H9 (cell line): ENCODE measurements at regions not wholly inside any gene's neighbourhood (a gene's known extent, or its start where the extent isn't known, plus 50 kb on each side); places are given as distances from the start of the nearest gene placed in this dataset.

Source experiments
- DNase-seq: peaks from one replicate; pipeline ENCODE4 v3.0.0-alpha.2; 2017
- H2AFZ ChIP-seq: one replicate; pipeline ENCODE4 v1.6.1; 2013; ENCODE audit warnings: mild to moderate bottlenecking, low read length, control low read depth, moderate library complexity
- H2AK5ac ChIP-seq: 2 replicates; pipeline ENCODE4 v1.6.1; 2013; ENCODE audit warnings: low read length, control low read depth, mixed read lengths; ENCODE audit not compliant: insufficient read length
- H2BK120ac ChIP-seq: one replicate; pipeline ENCODE4 v1.6.1; 2013; ENCODE audit warnings: low read depth, mild to moderate bottlenecking, low read length, control low read depth, inconsistent platforms; ENCODE audit not compliant: poor library complexity, severe bottlenecking
- H2BK12ac ChIP-seq: 2 replicates; pipeline ENCODE4 v1.6.1; 2013; ENCODE audit warnings: low read length, control low read depth, mixed read lengths, low read depth; ENCODE audit not compliant: insufficient read length
- H2BK15ac ChIP-seq: 2 replicates; pipeline ENCODE4 v1.6.1; 2013; ENCODE audit warnings: low read depth, low read length, control low read depth
- H2BK20ac ChIP-seq: one replicate; pipeline ENCODE4 v1.6.1; 2013; ENCODE audit warnings: low read depth, mild to moderate bottlenecking, low read length, control low read depth, inconsistent platforms; ENCODE audit not compliant: poor library complexity, severe bottlenecking
- H2BK5ac ChIP-seq: 2 replicates; pipeline ENCODE4 v1.6.1; 2013; ENCODE audit warnings: low read length, control low read depth, mixed read lengths; ENCODE audit not compliant: insufficient read length
- H3K14ac ChIP-seq: 2 replicates; pipeline ENCODE4 v1.6.1; 2013; ENCODE audit warnings: low read length, control low read depth; ENCODE audit not compliant: insufficient read depth
- H3K18ac ChIP-seq: 2 replicates; pipeline ENCODE4 v1.6.1; 2013; ENCODE audit warnings: low read depth, mild to moderate bottlenecking, mixed read lengths, low read length, control low read depth; ENCODE audit not compliant: insufficient read length
- H3K23ac ChIP-seq: 2 replicates; pipeline ENCODE4 v1.6.1; 2013; ENCODE audit warnings: low read length, control low read depth, mixed read lengths, low read depth; ENCODE audit not compliant: insufficient read length
- H3K23me2 ChIP-seq: 2 replicates; pipeline ENCODE4 v1.6.1; 2013; ENCODE audit warnings: low read depth, mild to moderate bottlenecking, mixed read lengths, low read length, control low read depth; ENCODE audit not compliant: insufficient read length, poor library complexity, severe bottlenecking
- H3K27ac ChIP-seq: 2 replicates; pipeline ENCODE4 v1.5.1; 2013; ENCODE audit warnings: low read length, control low read depth, mixed read lengths, low read depth; ENCODE audit not compliant: insufficient read length
- H3K27me3 ChIP-seq: 2 replicates; pipeline ENCODE4 v1.6.1; 2013; ENCODE audit warnings: low read length, control low read depth, inconsistent platforms; ENCODE audit not compliant: insufficient read depth
- H3K4ac ChIP-seq: 2 replicates; pipeline ENCODE4 v1.6.1; 2013; ENCODE audit warnings: low read depth, mild to moderate bottlenecking, control low read depth, inconsistent platforms, low read length, moderate library complexity
- H3K4me1 ChIP-seq: 2 replicates; pipeline ENCODE4 v1.6.1; 2013; ENCODE audit warnings: low read length, control low read depth, inconsistent platforms; ENCODE audit not compliant: insufficient read depth
- H3K4me2 ChIP-seq: 2 replicates; pipeline ENCODE4 v1.6.1; 2013; ENCODE audit warnings: low read length, control low read depth, mixed read lengths; ENCODE audit not compliant: insufficient read length, insufficient read depth
- H3K56ac ChIP-seq: 2 replicates; pipeline ENCODE4 v1.6.1; 2013; ENCODE audit warnings: low read depth, mild to moderate bottlenecking, mixed read lengths, low read length, control low read depth; ENCODE audit not compliant: insufficient read length
- H3K79me1 ChIP-seq: 2 replicates; pipeline ENCODE4 v1.6.1; 2013; ENCODE audit warnings: low read depth, mild to moderate bottlenecking, moderate library complexity, low read length, control low read depth, inconsistent platforms; ENCODE audit not compliant: insufficient read depth, poor library complexity, severe bottlenecking
- H3K79me2 ChIP-seq: 2 replicates; pipeline ENCODE4 v1.6.1; 2013; ENCODE audit warnings: low read length, control low read depth, inconsistent platforms; ENCODE audit not compliant: insufficient read depth
- H3K9ac ChIP-seq: 2 replicates; pipeline ENCODE4 v1.6.1; 2013; ENCODE audit warnings: low read length, control low read depth, mixed read lengths; ENCODE audit not compliant: insufficient read length; ENCODE audit errors: extremely low read depth
- H3K9me3 ChIP-seq: one replicate; pipeline ENCODE4 v1.6.1; 2013; ENCODE audit warnings: low read depth, low read length, inconsistent platforms; ENCODE audit not compliant: control insufficient read depth
- H3T11ph ChIP-seq: one replicate; pipeline ENCODE4 v1.6.1; 2013; ENCODE audit warnings: mild to moderate bottlenecking, low read length, control low read depth, inconsistent platforms
- H4K20me1 ChIP-seq: one replicate; pipeline ENCODE4 v1.6.1; 2013; ENCODE audit not compliant: control insufficient read depth, insufficient read length, insufficient read depth
- H4K5ac ChIP-seq: 2 replicates; pipeline ENCODE4 v1.6.1; 2013; ENCODE audit warnings: low read depth, mild to moderate bottlenecking, mixed read lengths, low read length, control low read depth; ENCODE audit not compliant: insufficient read length
- H4K8ac ChIP-seq: replicated peaks from 2 replicates; pipeline ENCODE4 v1.6.1; 2013; ENCODE audit warnings: low read length, control low read depth, mixed read lengths, low read depth; ENCODE audit not compliant: insufficient read length
- H4K91ac ChIP-seq: 2 replicates; pipeline ENCODE4 v1.6.1; 2013; ENCODE audit warnings: low read depth, mild to moderate bottlenecking, moderate library complexity, mixed read lengths, low read length, control low read depth; ENCODE audit not compliant: insufficient read length
- H3K27ac Mint-ChIP-seq, 3 experiments: 2 replicates in 2 of 3; 3 replicates in 1 of 3; pipeline ENCODE4 v1.8.0; 2020 to 2021; ENCODE audit warnings: mixed read lengths in 3 of 3, mild to moderate bottlenecking in 1 of 3, moderate library complexity in 1 of 3
- H3K27me3 Mint-ChIP-seq: 2 replicates; pipeline ENCODE4 v1.8.0; 2021; ENCODE audit warnings: low read depth, mild to moderate bottlenecking, moderate library complexity, mixed read lengths
- H3K36me3 Mint-ChIP-seq, 3 experiments: 2 replicates in 2 of 3; 3 replicates in 1 of 3; pipeline ENCODE4 v1.8.0; 2020 to 2021; ENCODE audit warnings: low read depth in 3 of 3, mixed read lengths in 3 of 3; ENCODE audit not compliant: insufficient read depth in 1 of 3
- H3K4me1 Mint-ChIP-seq, 2 experiments: 2 replicates each; pipeline ENCODE4 v1.8.0; 2020; ENCODE audit warnings: mixed read lengths in 2 of 2
- H3K4me3 Mint-ChIP-seq, 2 experiments: 2 replicates in 1 of 2; 3 replicates in 1 of 2; pipeline ENCODE4 v1.8.0; 2020 to 2021; ENCODE audit warnings: mild to moderate bottlenecking in 2 of 2, mixed read lengths in 2 of 2, moderate library complexity in 1 of 2
- H3K9me3 Mint-ChIP-seq, 2 experiments: 2 replicates in 1 of 2; 3 replicates in 1 of 2; pipeline ENCODE4 v1.8.0; 2020; ENCODE audit warnings: mild to moderate bottlenecking in 2 of 2, mixed read lengths in 2 of 2, moderate library complexity in 1 of 2
- WGBS: extraction: QIAGEN DNeasy Blood & Tissue Kit; methylation state at CpG from one replicate; pipeline ENCODE4 v1.1.7; 2013; ENCODE audit warnings: missing lambda C conversion rate, low lambda C conversion rate, mixed read lengths; ENCODE audit not compliant: insufficient read length; ENCODE audit errors: extremely low coverage; 5-methylcytosine and 5-hydroxymethylcytosine counted together
- TF ChIP-seq, protein P1 (sequence below): fragments of 200-600 bp; sonication (generic); conservative IDR thresholded peaks from 3 replicates; pipeline ENCODE4 v1.8.0; 2021; ENCODE audit warnings: antibody characterized with exemption, mild to moderate bottlenecking

DNA sequence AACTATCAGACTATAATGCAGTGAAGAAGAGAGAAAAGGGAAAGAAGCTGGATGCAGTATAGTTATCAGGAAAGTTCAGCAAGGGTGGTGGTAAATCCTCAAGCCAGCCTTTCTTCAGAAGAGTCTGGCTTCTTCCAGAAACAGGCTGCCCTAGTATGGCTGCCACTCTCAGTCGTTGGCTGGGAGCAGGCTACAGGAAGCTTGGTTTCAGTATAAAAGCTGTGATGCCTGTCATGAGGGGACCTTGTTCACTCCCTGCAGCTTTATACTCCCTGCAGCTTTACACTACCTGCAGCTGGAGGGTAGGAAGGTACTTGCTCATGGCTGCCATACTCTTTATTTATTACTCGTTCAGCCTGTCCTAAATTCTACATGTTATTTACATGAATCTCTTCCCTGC is 63.3 kb upstream of the ARHGAP18 start:
- peaks cover 6% of the 10 kb centered on the region in 2 experiments; a peak in 3 of 4 replicates for H3K4me1 Mint-ChIP-seq
- H2AK5ac ChIP-seq: no peak overlapping the region
- no peak overlapping the region for H3T11ph ChIP-seq
- no peaks in the 10 kb centered on the region for H4K20me1 ChIP-seq
- no peak overlapping the region for H2BK12ac ChIP-seq
- H3K9me3 ChIP-seq: no peaks in the 10 kb centered on the region
- no peak overlapping the region for H3K9ac ChIP-seq
- no peak overlapping the region for H2BK5ac ChIP-seq
- no peak overlapping the region for H4K91ac ChIP-seq
- H3K27me3 ChIP-seq: no peaks in the 10 kb centered on the region
- H3K4me2 ChIP-seq: no peak overlapping the region
- H4K5ac ChIP-seq: no peak overlapping the region
- H3K9me3 Mint-ChIP-seq: peaks cover 6 to 7% of the 10 kb centered on the region in 2 experiments
- no peak overlapping the region for H3K18ac ChIP-seq
- H3K27ac ChIP-seq: no peak overlapping the region
- no peak overlapping the region for H2BK120ac ChIP-seq
- no peak overlapping the region for H3K4ac ChIP-seq
- no peak overlapping the region for H2AFZ ChIP-seq
- H3K27ac Mint-ChIP-seq: no peak overlapping the region; a peak in 1 of 7 replicates
- H3K27me3 Mint-ChIP-seq: peaks cover 12% of the 10 kb centered on the region
- H3K4me1 ChIP-seq: no peaks in the 10 kb centered on the region
- WGBS: no CpG with 5 or more reads among the region's 2 CpGs
- H3K23ac ChIP-seq: no peak overlapping the region
- TF ChIP-seq, protein P1, sequence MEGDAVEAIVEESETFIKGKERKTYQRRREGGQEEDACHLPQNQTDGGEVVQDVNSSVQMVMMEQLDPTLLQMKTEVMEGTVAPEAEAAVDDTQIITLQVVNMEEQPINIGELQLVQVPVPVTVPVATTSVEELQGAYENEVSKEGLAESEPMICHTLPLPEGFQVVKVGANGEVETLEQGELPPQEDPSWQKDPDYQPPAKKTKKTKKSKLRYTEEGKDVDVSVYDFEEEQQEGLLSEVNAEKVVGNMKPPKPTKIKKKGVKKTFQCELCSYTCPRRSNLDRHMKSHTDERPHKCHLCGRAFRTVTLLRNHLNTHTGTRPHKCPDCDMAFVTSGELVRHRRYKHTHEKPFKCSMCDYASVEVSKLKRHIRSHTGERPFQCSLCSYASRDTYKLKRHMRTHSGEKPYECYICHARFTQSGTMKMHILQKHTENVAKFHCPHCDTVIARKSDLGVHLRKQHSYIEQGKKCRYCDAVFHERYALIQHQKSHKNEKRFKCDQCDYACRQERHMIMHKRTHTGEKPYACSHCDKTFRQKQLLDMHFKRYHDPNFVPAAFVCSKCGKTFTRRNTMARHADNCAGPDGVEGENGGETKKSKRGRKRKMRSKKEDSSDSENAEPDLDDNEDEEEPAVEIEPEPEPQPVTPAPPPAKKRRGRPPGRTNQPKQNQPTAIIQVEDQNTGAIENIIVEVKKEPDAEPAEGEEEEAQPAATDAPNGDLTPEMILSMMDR: no peak
- H2BK20ac ChIP-seq: no peak overlapping the region
- H3K36me3 Mint-ChIP-seq: peaks cover 0 to 2% (median 0%) of the 10 kb centered on the region in 3 experiments; a peak in 2 of 7 replicates
- no peak overlapping the region for H4K8ac ChIP-seq
- H3K56ac ChIP-seq: no peak overlapping the region
- no peak overlapping the region for H3K14ac ChIP-seq
- no peaks in the 10 kb centered on the region for H3K79me2 ChIP-seq
- H2BK15ac ChIP-seq: no peak overlapping the region
- no peaks in the 10 kb centered on the region for H3K79me1 ChIP-seq
- no peak for DNase-seq
- no peaks in the 10 kb centered on the region for H3K23me2 ChIP-seq
- no peak overlapping the region for H3K4me3 Mint-ChIP-seq
